Uterus (tissue), 2 donors: ENCODE measurements at regions not wholly inside any gene's neighbourhood (a gene's known extent, or its start where the extent isn't known, plus 50 kb on each side); places are given as distances from the start of the nearest gene placed in this dataset.
"Not testable (repeated sequence)": the region's sequence is repeated elsewhere in the genome, so short reads cannot be mapped to it uniquely, and the experiment has no call there.

Source experiments
- CTCF ChIP-seq, 4 experiments: fragments of 200-600 bp in 2 of 4; fragments of 450-650 bp in 2 of 4; sonication (generic) in 2 of 4; IDR thresholded peaks; one replicate each; pipeline ENCODE4 v1.5.1; 2016 to 2019; ENCODE audit warnings: antibody characterized with exemption in 4 of 4, mild to moderate bottlenecking in 2 of 4, moderate library complexity in 1 of 4
- POLR2A ChIP-seq, 2 donors: fragments of 450-650 bp; IDR thresholded peaks; one replicate each; pipeline ENCODE4 v1.6.1; 2016; ENCODE audit warnings: antibody characterized with exemption in 2 of 2, mild to moderate bottlenecking in 1 of 2, moderate library complexity in 1 of 2

- not testable (repeated sequence) for TF ChIP-seq CTCF, POLR2A (IDR thresholded peaks at IDR 0.05)
These were observed 107.8 kb upstream of the CCDC180 start for GRCh38 chr9:97199683-97200082.
